ENCODE measurements at regions not wholly inside any gene's neighbourhood (a gene's known extent, or its start where the extent isn't known, plus 50 kb on each side); places are given as distances from the start of the nearest gene placed in this dataset.

- Histone ChIP-seq H3K27me3 (no peaks in the 10 kb centered on the region), H3K36me3 (no peaks in the 10 kb centered on the region), H3K4me1 (no peaks in the 10 kb centered on the region), H3K27ac (no peak overlapping the region), H3K9me3 (no peaks in the 10 kb centered on the region), H3K4me3 (no peak overlapping the region)
- intact Hi-C loops (cut with DNase I): no loop called here
- DNase-seq (no peak), ATAC-seq (no peak)
- TF ChIP-seq POLR2A (IDR thresholded peaks at IDR 0.05): no peak
Observed at GRCh38 chr13:107812014-107812412, 403.3 kb downstream of the LIG4 start.

- intact Hi-C loops (cut with DNase I): no loop called here
- TF ChIP-seq POLR2A (IDR thresholded peaks at IDR 0.05) (no peak), CTCF (IDR thresholded peaks at IDR 0.05) (no peak)
- WGBS, 4 donors: 81 to 86% (median 83%) methylated on average over 2 of the region's 2 CpGs
Observed at GRCh38 chr13:107811233-107812013, 403.9 kb downstream of the LIG4 start.

GRCh38 chr13:107809125-107809524 lies 406.2 kb downstream of the LIG4 start:
- TF ChIP-seq POLR2A (IDR thresholded peaks at IDR 0.05) (no peak), CTCF (IDR thresholded peaks at IDR 0.05) (no peak)
- 76 to 84% (median 78%) methylated on average over 3 of the region's 3 CpGs for whole genome bisulfite sequencing, 4 donors
- H3K27ac ChIP-seq: no peak overlapping the region
- no peaks in the 10 kb centered on the region for H3K4me1 ChIP-seq
- intact Hi-C loops (cut with DNase I): no loop called here
- no peak for DNase-seq
- no peak for ATAC-seq
- H3K9me3 ChIP-seq: no peaks in the 10 kb centered on the region
- H3K4me3 ChIP-seq: no peak overlapping the region
- H3K27me3 ChIP-seq: no peaks in the 10 kb centered on the region
- no peaks in the 10 kb centered on the region for H3K36me3 ChIP-seq

More at GRCh38 chr13:107811233-107812013, 403.9 kb downstream of the LIG4 start:
- Histone ChIP-seq H3K9me3 (no peaks in the 10 kb centered on the region), H3K27me3 (no peaks in the 10 kb centered on the region), H3K36me3 (no peaks in the 10 kb centered on the region), H3K4me3 (no peak overlapping the region), H3K4me1 (no peaks in the 10 kb centered on the region), H3K27ac (no peak overlapping the region)
- DNase-seq (no peak), ATAC-seq (no peak)

GRCh38 chr13:107808389-107808788 lies 406.9 kb downstream of the LIG4 start:
- Histone ChIP-seq H3K9me3 (no peaks in the 10 kb centered on the region), H3K27ac (no peak overlapping the region), H3K27me3 (no peaks in the 10 kb centered on the region), H3K4me1 (no peaks in the 10 kb centered on the region), H3K4me3 (no peak overlapping the region), H3K36me3 (no peaks in the 10 kb centered on the region)
- WGBS, 4 donors: 68 to 80% (median 77%) methylated on average over 3 of the region's 3 CpGs
- TF ChIP-seq POLR2A (IDR thresholded peaks at IDR 0.05): no peak
- TF ChIP-seq CTCF (IDR thresholded peaks at IDR 0.05): no peak
- ATAC-seq (no peak), DNase-seq (no peak)
- intact Hi-C loops (cut with DNase I): no loop called here
